ENCODE measurements at regions not wholly inside any gene's neighbourhood (a gene's known extent, or its start where the extent isn't known, plus 50 kb on each side); places are given as distances from the start of the nearest gene placed in this dataset.

DNA sequence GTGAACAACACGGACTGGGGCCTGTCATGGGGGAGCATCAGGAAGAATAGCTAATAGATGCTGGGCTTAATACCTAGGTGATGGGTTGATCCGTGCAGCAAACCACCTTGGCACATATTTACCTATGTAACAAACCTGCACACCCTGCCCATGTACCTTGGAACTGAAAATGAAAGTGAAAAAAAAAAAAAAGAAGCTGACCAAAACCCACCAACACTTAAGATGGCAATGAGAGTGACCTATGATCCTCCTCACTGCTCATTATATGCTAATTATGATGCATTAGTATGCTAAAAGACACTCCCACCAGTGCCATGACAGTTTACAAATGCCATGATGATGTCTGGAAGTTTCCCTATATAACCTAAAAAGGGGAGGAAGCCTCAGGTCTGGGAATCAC, 503.2 kb upstream of the CTSO start:
- TF ChIP-seq EZH2 (IDR thresholded peaks at IDR 0.05; ENCODE audit: borderline replicate concordance, low read length): no peak
- TF ChIP-seq, protein P1, sequence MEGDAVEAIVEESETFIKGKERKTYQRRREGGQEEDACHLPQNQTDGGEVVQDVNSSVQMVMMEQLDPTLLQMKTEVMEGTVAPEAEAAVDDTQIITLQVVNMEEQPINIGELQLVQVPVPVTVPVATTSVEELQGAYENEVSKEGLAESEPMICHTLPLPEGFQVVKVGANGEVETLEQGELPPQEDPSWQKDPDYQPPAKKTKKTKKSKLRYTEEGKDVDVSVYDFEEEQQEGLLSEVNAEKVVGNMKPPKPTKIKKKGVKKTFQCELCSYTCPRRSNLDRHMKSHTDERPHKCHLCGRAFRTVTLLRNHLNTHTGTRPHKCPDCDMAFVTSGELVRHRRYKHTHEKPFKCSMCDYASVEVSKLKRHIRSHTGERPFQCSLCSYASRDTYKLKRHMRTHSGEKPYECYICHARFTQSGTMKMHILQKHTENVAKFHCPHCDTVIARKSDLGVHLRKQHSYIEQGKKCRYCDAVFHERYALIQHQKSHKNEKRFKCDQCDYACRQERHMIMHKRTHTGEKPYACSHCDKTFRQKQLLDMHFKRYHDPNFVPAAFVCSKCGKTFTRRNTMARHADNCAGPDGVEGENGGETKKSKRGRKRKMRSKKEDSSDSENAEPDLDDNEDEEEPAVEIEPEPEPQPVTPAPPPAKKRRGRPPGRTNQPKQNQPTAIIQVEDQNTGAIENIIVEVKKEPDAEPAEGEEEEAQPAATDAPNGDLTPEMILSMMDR (conservative IDR thresholded peaks at IDR 0.05 in 1 of 2, IDR thresholded peaks at IDR 0.05 in 1 of 2; ENCODE audit: extremely low read depth in 1 of 2, insufficient read depth in 1 of 2, low read depth in 1 of 2, low read length in 2 of 2): no peak

Data from mammary epithelial cell (primary cell).